ENCODE measurements at regions not wholly inside any gene's neighbourhood (a gene's known extent, or its start where the extent isn't known, plus 50 kb on each side); places are given as distances from the start of the nearest gene placed in this dataset.

DNA sequence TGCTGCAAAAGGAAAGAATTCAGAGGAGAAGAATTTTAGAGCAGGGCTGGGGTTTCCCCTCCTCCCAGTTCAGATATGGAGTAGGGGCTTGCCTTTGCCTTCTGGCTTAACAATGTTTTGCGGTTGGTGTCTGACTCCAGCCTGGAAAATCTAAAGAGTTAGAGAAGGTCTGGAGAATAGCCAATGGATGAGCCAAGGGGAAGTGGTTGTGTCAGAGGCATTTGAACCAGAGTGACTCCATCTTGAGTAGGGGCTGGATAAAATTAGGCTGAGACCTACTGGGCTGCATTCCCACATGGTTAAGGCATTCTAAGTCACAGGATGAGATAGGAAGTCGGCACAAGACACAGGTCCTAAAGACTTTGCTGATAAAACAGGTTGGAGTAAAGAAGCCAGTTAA is 133.7 kb downstream of the DIRAS2 start:
- no peaks in the 10 kb centered on the region for H3K36me3 ChIP-seq (ENCODE audit: control insufficient read depth in 2 of 2, extremely low read depth in 1 of 2, insufficient read depth in 2 of 2, low read length in 2 of 2)
- no peak overlapping the region for H3K9ac ChIP-seq (ENCODE audit: control insufficient read depth, extremely low read depth, insufficient read depth, low read length)
- no peak overlapping the region for H2AFZ ChIP-seq (ENCODE audit: control insufficient read depth, low read length)
- no peaks in the 10 kb centered on the region for H4K20me1 ChIP-seq (ENCODE audit: control insufficient read depth, extremely low read depth, insufficient read depth, low read length)
- H3K9me3 ChIP-seq (ENCODE audit: control insufficient read depth, low read depth, low read length): no peaks in the 10 kb centered on the region
- no peaks in the 10 kb centered on the region for H3K79me2 ChIP-seq (ENCODE audit: control insufficient read depth, insufficient read depth, low read length)
- no peaks in the 10 kb centered on the region for H3K4me1 ChIP-seq (ENCODE audit: control insufficient read depth, extremely low read depth, insufficient read depth, low read length)
- no peak for FAIRE-seq
- H3K4me3 ChIP-seq (ENCODE audit: control insufficient read depth in 2 of 3, extremely low read depth in 1 of 3, insufficient read depth in 2 of 3, low read depth in 1 of 3, low read length in 3 of 3): no peak overlapping the region
- H3K27me3 ChIP-seq (ENCODE audit: control insufficient read depth, extremely low read depth, insufficient read depth, low read length): no peaks in the 10 kb centered on the region
- TF ChIP-seq EZH2 (IDR thresholded peaks at IDR 0.05; ENCODE audit: low read length): no peak
- no peak for TF ChIP-seq CTCF (optimal IDR thresholded peaks at IDR 0.05 in 1 of 3, IDR thresholded peaks at IDR 0.05 in 1 of 3, conservative IDR thresholded peaks at IDR 0.05 in 1 of 3; ENCODE audit: extremely low read depth in 1 of 3, insufficient read depth in 2 of 3, low read length in 3 of 3)
- H3K9me1 ChIP-seq (ENCODE audit: control insufficient read depth, extremely low read depth, insufficient read depth, low read length): no peaks in the 10 kb centered on the region
- no peak overlapping the region for H3K4me2 ChIP-seq (ENCODE audit: control insufficient read depth, extremely low read depth, insufficient read depth, low read depth, low read length)
- dilution Hi-C loops (cut with MboI; ENCODE audit: extremely low pct_ligation_motif_present, low sequenced_read_pairs): no loop called here
- H3K27ac ChIP-seq (ENCODE audit: control insufficient read depth, insufficient read depth, low read length): no peak overlapping the region
- DNase-seq (ENCODE audit: low read depth, low spot score): no peak

DNA sequence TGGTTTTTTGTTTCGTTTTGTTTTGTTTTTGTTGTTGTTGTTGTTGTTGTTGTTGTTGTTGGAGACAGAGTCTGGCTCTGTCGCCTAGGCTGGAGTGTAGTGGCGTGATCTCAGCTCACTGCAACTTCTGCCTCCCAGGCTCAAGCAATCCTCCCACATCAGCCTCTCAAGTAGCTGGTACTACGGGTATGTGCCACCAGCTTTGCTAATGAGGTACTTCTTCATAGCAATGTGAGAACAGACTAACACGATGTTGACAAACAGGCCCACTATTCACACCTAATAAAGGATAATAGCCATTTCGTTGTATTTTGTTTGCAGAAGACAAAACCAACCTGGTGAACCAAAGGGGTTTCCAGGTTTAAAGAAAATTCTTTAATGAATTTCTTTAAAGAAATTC is 130.9 kb downstream of the DIRAS2 start:
- Histone ChIP-seq H3K27me3 (ENCODE audit: control insufficient read depth, extremely low read depth, insufficient read depth, low read length) (no peaks in the 10 kb centered on the region), H3K9me1 (ENCODE audit: control insufficient read depth, extremely low read depth, insufficient read depth, low read length) (no peaks in the 10 kb centered on the region), H3K36me3 (ENCODE audit: control insufficient read depth in 2 of 2, extremely low read depth in 1 of 2, insufficient read depth in 2 of 2, low read length in 2 of 2) (no peaks in the 10 kb centered on the region), H3K4me3 (ENCODE audit: control insufficient read depth in 2 of 3, extremely low read depth in 1 of 3, insufficient read depth in 2 of 3, low read depth in 1 of 3, low read length in 3 of 3) (no peak overlapping the region), H3K9ac (ENCODE audit: control insufficient read depth, extremely low read depth, insufficient read depth, low read length) (no peak overlapping the region), H2AFZ (ENCODE audit: control insufficient read depth, low read length) (no peak overlapping the region), H3K4me2 (ENCODE audit: control insufficient read depth, extremely low read depth, insufficient read depth, low read depth, low read length) (no peak overlapping the region), H3K9me3 (ENCODE audit: control insufficient read depth, low read depth, low read length) (no peaks in the 10 kb centered on the region), H3K4me1 (ENCODE audit: control insufficient read depth, extremely low read depth, insufficient read depth, low read length) (no peaks in the 10 kb centered on the region), H3K79me2 (ENCODE audit: control insufficient read depth, insufficient read depth, low read length) (no peaks in the 10 kb centered on the region), H3K27ac (ENCODE audit: control insufficient read depth, insufficient read depth, low read length) (no peak overlapping the region), H4K20me1 (ENCODE audit: control insufficient read depth, extremely low read depth, insufficient read depth, low read length) (no peaks in the 10 kb centered on the region)
- dilution Hi-C loops (cut with MboI; ENCODE audit: extremely low pct_ligation_motif_present, low sequenced_read_pairs): no loop called here
- no peak for TF ChIP-seq EZH2 (IDR thresholded peaks at IDR 0.05; ENCODE audit: low read length)
- TF ChIP-seq CTCF (optimal IDR thresholded peaks at IDR 0.05 in 1 of 3, IDR thresholded peaks at IDR 0.05 in 1 of 3, conservative IDR thresholded peaks at IDR 0.05 in 1 of 3; ENCODE audit: extremely low read depth in 1 of 3, insufficient read depth in 2 of 3, low read length in 3 of 3): no peak
- DNase-seq (ENCODE audit: low read depth, low spot score) (no peak), FAIRE-seq (no peak)

All from keratinocyte (primary cell).